ENCODE measurements at regions not wholly inside any gene's neighbourhood (a gene's known extent, or its start where the extent isn't known, plus 50 kb on each side); places are given as distances from the start of the nearest gene placed in this dataset.

DNA sequence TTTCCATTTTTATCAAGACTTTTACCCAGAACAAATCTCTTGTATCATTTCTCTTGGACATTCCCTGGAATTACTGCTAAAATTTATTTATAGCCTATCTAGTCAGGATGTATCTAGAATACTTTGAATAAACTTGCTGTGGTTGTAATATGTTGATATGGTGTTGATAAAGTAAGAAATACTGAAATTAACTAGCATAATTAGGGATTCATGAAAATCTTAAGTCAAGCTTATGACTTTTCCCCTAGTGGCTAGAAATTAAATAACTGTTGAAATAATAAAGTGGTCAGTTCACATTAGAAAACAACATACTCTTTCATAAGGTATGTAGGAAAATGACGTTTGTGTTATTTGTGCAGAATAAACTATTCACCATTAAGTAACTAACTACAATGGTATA lies 73.1 kb upstream of the ANKRD50 start:
- Histone ChIP-seq H3K4me1 (no peaks in the 10 kb centered on the region), H3K4me3 (no peak overlapping the region), H3K27ac (no peak overlapping the region), H3K36me3 (no peaks in the 10 kb centered on the region), H3K27me3 (no peaks in the 10 kb centered on the region), H3K9me3 (no peaks in the 10 kb centered on the region)
- DNase-seq (no peak), ATAC-seq (no peak)
- no peak for TF ChIP-seq CTCF (IDR thresholded peaks at IDR 0.05)
- intact Hi-C loops (cut with DNase I): no loop called here

- H3K9me3 ChIP-seq: no peaks in the 10 kb centered on the region
- no peak overlapping the region for H3K27ac ChIP-seq
- no peaks in the 10 kb centered on the region for H3K4me1 ChIP-seq
- TF ChIP-seq CTCF (IDR thresholded peaks at IDR 0.05): no peak
- ATAC-seq: no peak
- H3K27me3 ChIP-seq: no peaks in the 10 kb centered on the region
- DNase-seq: no peak
- no peaks in the 10 kb centered on the region for H3K36me3 ChIP-seq
- no peak overlapping the region for H3K4me3 ChIP-seq
- intact Hi-C loops (cut with DNase I): no loop called here
Observed at GRCh38 chr4:124783847-124784246, 71.3 kb upstream of the ANKRD50 start.

GRCh38 chr4:124777007-124777406 lies 64.5 kb upstream of the ANKRD50 start:
- no peaks in the 10 kb centered on the region for H3K9me3 ChIP-seq
- H3K27ac ChIP-seq: no peak overlapping the region
- no peak for ATAC-seq
- H3K36me3 ChIP-seq: no peaks in the 10 kb centered on the region
- TF ChIP-seq CTCF (IDR thresholded peaks at IDR 0.05): no peak
- no peaks in the 10 kb centered on the region for H3K4me1 ChIP-seq
- no peak overlapping the region for H3K4me3 ChIP-seq
- DNase-seq: no peak
- intact Hi-C loops (cut with DNase I): no loop called here
- no peaks in the 10 kb centered on the region for H3K27me3 ChIP-seq

DNA sequence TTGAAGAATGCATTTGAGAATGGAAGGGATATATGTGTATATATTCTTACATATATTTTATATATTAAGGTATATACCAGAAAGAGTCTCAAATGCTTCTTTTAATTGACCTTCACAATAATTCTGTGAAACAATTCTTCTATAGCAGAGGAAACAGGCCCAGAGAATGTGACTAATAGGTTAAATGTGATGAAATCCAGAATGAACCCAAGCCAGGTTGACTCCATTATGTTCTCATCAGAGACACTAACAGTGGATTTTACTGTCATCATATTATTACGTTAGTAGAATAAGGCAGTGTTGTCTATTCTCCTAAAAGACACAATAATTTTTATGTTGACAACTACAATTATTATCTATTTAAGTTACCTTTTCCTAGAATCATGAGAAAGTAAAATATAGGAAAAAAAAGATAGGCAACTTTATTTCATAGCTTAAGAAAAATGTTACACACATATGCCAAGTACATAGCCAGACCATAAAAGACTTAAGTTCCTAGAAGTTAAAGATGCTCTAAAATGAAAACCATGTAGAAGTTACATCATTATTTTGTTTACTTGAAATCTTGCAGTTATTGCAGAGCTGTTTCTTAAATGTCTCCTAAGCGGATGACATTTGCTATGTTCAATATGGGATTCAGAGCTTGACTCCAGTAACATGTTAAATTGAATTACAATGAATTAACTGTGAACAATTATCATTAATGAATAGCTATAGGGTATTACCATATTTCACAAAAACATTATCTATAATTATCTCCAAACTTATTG lies 56.2 kb upstream of the ANKRD50 start:
- Histone ChIP-seq H3K27me3 (no peaks in the 10 kb centered on the region), H3K9me3 (no peaks in the 10 kb centered on the region), H3K4me3 (no peak overlapping the region), H3K27ac (no peak overlapping the region), H3K4me1 (no peaks in the 10 kb centered on the region), H3K36me3 (no peaks in the 10 kb centered on the region)
- intact Hi-C loops (cut with DNase I): no loop called here
- ATAC-seq (no peak), DNase-seq (no peak)
- TF ChIP-seq CTCF (IDR thresholded peaks at IDR 0.05): no peak

GRCh38 chr4:124762956-124763355 lies 50.4 kb upstream of the ANKRD50 start:
- H3K27me3 ChIP-seq: no peaks in the 10 kb centered on the region
- intact Hi-C loops (cut with DNase I): no loop called here
- ATAC-seq (no peak), DNase-seq (no peak)
- no peak overlapping the region for H3K27ac ChIP-seq
- no peaks in the 10 kb centered on the region for H3K36me3 ChIP-seq
- no peaks in the 10 kb centered on the region for H3K9me3 ChIP-seq
- no peak for TF ChIP-seq CTCF (IDR thresholded peaks at IDR 0.05)
- H3K4me1 ChIP-seq: no peaks in the 10 kb centered on the region
- no peak overlapping the region for H3K4me3 ChIP-seq
